Osteocyte (in vitro differentiated cells): ENCODE measurements at regions not wholly inside any gene's neighbourhood (a gene's known extent, or its start where the extent isn't known, plus 50 kb on each side); places are given as distances from the start of the nearest gene placed in this dataset.

Experiments used
- DNase-seq: peaks from one replicate; pipeline ENCODE4 v3.0.0; 2021; ENCODE audit warnings: mixed read lengths; ENCODE audit not compliant: unreplicated experiment; ENCODE audit errors: extremely low spot score
- H3K27ac Mint-ChIP-seq: one replicate; pipeline ENCODE4 v1.8.0; 2021; ENCODE audit warnings: mild to moderate bottlenecking, mixed read lengths; ENCODE audit not compliant: unreplicated experiment
- H3K27me3 Mint-ChIP-seq: one replicate; pipeline ENCODE4 v1.8.0; 2021; ENCODE audit warnings: mixed read lengths; ENCODE audit not compliant: unreplicated experiment
- H3K36me3 Mint-ChIP-seq: one replicate; pipeline ENCODE4 v1.8.0; 2021; ENCODE audit warnings: mixed read lengths; ENCODE audit not compliant: unreplicated experiment
- H3K4me1 Mint-ChIP-seq: one replicate; pipeline ENCODE4 v1.8.0; 2021; ENCODE audit warnings: mixed read lengths; ENCODE audit not compliant: unreplicated experiment
- H3K4me3 Mint-ChIP-seq: one replicate; pipeline ENCODE4 v1.8.0; 2021; ENCODE audit warnings: mild to moderate bottlenecking, moderate library complexity, mixed read lengths; ENCODE audit not compliant: unreplicated experiment
- H3K9me3 Mint-ChIP-seq: one replicate; pipeline ENCODE4 v1.8.0; 2021; ENCODE audit warnings: mixed read lengths; ENCODE audit not compliant: unreplicated experiment
- TF ChIP-seq, protein P1 (sequence below): fragments of 200-600 bp; sonication (generic); IDR thresholded peaks from 2 replicates; pipeline ENCODE4 v1.5.0; 2021; ENCODE audit warnings: antibody characterized with exemption, mild to moderate bottlenecking, moderate library complexity

DNA sequence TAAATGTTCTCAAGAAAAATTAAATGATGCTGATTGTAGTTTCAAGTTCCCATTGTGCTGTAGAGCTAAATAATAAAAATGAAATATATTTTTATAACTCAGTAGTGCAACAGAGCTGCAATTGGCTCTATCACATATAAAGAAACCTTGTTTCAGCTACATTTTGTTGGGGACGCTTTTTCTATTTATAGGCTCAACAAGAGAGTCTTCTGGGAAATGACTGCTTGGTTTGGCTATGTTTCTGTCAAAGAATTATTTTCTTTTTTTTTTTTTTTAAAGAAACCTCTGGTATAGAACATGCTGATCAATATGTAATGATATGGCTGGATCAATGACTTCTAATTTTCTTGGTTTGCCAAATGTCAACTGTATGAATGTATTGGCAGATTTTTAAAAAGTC, 76.5 kb downstream of the OTOL1 start:
- TF ChIP-seq, protein P1, sequence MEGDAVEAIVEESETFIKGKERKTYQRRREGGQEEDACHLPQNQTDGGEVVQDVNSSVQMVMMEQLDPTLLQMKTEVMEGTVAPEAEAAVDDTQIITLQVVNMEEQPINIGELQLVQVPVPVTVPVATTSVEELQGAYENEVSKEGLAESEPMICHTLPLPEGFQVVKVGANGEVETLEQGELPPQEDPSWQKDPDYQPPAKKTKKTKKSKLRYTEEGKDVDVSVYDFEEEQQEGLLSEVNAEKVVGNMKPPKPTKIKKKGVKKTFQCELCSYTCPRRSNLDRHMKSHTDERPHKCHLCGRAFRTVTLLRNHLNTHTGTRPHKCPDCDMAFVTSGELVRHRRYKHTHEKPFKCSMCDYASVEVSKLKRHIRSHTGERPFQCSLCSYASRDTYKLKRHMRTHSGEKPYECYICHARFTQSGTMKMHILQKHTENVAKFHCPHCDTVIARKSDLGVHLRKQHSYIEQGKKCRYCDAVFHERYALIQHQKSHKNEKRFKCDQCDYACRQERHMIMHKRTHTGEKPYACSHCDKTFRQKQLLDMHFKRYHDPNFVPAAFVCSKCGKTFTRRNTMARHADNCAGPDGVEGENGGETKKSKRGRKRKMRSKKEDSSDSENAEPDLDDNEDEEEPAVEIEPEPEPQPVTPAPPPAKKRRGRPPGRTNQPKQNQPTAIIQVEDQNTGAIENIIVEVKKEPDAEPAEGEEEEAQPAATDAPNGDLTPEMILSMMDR, result no peak
- H3K4me3 Mint-ChIP-seq, result no peak overlapping the region
- H3K9me3 Mint-ChIP-seq, result no peaks in the 10 kb centered on the region
- peaks cover 4% of the 10 kb centered on the region for H3K4me1 Mint-ChIP-seq
- DNase-seq, result no peak
- H3K36me3 Mint-ChIP-seq, result no peaks in the 10 kb centered on the region
- H3K27me3 Mint-ChIP-seq, result peaks cover 11% of the 10 kb centered on the region
- no peak overlapping the region for H3K27ac Mint-ChIP-seq

DNA sequence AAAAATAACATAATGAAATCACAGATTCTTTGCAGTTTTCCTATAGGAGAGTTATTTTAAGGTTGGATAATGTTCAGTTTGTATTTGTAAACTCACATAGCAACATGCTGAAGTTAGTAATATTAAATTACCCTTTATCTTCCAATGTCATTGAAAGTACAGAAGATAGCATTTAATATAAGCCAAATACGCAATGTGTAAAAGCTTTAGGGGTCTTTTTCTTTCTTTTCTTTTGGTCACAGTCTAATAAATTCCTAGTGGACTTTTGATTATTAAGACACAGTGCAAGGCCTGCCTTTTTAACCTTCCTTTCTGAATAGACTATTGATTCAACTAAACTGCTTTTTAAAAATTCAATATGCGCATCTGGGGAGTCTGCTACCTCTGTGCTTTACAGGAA, 79.3 kb downstream of the OTOL1 start:
- Mint-ChIP-seq H3K27ac (no peak overlapping the region), H3K36me3 (no peaks in the 10 kb centered on the region), H3K4me3 (no peak overlapping the region), H3K4me1 (no peaks in the 10 kb centered on the region), H3K9me3 (no peaks in the 10 kb centered on the region), H3K27me3 (peaks cover 6% of the 10 kb centered on the region)
- DNase-seq, result no peak
- TF ChIP-seq, protein P1, result no peak

DNA sequence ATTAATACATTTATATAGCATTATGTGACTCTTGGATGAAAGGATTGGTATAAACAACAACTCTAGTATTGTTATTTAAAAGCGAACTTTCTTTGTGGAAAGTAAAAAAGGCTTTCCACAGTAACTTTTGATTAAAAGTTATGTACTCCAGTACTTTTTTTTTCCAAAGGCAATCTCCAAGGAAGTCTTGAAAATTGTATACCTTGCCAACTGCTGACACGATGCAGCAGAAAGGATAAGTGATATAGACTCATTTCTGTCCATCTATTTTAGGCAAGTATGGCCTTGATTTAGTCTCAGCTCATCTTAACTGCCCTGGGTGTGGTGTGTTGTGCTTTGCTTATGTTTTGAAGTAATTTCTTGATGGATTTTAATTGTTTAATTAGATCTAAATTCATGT, 79.7 kb downstream of the OTOL1 start:
- Mint-ChIP-seq H3K4me1 (no peaks in the 10 kb centered on the region), H3K27ac (no peak overlapping the region), H3K4me3 (no peak overlapping the region), H3K27me3 (peaks cover 6% of the 10 kb centered on the region), H3K9me3 (no peaks in the 10 kb centered on the region), H3K36me3 (no peaks in the 10 kb centered on the region)
- no peak for DNase-seq
- TF ChIP-seq, protein P1, result no peak

DNA sequence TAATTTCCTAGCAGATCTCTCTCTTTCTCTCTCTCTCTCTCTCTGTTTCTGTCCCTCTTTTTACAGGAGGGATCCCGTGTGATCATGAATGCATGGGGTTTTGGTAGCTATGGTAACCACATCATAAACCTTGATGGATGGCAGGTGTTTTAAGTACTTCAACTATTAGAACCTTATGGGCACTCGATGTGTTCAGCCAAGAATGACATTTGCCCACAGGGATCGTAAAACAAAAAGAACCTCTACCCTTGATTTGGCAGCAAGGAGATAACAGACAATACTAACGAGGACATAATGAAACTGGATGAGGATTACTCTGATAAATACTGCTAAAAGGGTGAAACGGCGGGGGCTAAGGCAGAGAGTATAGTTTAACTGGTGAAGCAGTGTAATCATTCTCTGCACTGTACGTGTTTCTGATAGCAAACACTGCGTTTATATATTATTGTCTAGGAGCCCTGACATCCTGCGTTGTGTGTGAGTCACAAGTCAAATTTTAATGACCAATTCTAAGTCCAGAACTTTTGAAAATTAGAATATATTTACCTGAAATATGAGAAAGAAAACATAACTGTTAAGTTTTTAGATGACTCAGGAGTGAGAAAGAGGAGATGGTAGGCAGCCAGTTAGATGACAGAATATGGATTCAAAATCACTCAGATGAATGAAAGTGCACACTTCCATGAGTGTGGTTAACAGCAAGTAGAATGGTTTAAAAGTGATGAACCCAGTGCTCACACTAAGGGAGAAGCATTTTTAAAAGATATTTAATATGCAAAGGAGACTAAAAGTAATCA, 80.3 kb downstream of the OTOL1 start:
- H3K4me3 Mint-ChIP-seq, result no peak overlapping the region
- TF ChIP-seq, protein P1, result no peak
- no peaks in the 10 kb centered on the region for H3K9me3 Mint-ChIP-seq
- H3K27me3 Mint-ChIP-seq, result peaks cover 3% of the 10 kb centered on the region
- H3K27ac Mint-ChIP-seq, result no peak overlapping the region
- H3K4me1 Mint-ChIP-seq, result no peaks in the 10 kb centered on the region
- no peak for DNase-seq
- no peaks in the 10 kb centered on the region for H3K36me3 Mint-ChIP-seq

DNA sequence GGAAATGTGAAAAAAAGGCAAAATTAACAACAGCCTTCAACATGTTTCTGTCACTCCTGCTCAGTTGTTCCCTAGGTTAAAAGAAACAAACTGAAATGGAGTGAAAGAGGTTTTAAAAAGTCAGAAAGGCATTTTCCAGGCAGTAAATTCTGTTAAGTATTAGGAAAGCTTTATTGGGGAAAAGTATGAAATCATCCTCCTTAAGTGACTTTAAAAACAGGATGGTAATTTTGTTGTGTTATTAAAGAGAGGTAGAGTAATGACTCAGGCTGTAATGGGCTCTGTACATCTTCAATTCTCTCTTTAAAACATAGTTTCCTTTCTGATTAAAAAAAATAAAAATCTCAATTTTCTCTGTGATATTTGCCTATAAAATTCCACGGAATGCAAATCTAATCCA, 81.1 kb downstream of the OTOL1 start:
- H3K27me3 Mint-ChIP-seq, result peaks cover 3% of the 10 kb centered on the region

More for the DNA sequence above, 81.1 kb downstream of the OTOL1 start:
- Mint-ChIP-seq H3K4me3 (no peak overlapping the region), H3K4me1 (no peaks in the 10 kb centered on the region), H3K9me3 (no peaks in the 10 kb centered on the region), H3K36me3 (no peaks in the 10 kb centered on the region), H3K27ac (no peak overlapping the region)
- TF ChIP-seq, protein P1, result no peak
- DNase-seq, result no peak
